ENCODE measurements at regions not wholly inside any gene's neighbourhood (a gene's known extent, or its start where the extent isn't known, plus 50 kb on each side); places are given as distances from the start of the nearest gene placed in this dataset.
"Not testable (repeated sequence)": the region's sequence is repeated elsewhere in the genome, so short reads cannot be mapped to it uniquely, and the experiment has no call there.

DNA sequence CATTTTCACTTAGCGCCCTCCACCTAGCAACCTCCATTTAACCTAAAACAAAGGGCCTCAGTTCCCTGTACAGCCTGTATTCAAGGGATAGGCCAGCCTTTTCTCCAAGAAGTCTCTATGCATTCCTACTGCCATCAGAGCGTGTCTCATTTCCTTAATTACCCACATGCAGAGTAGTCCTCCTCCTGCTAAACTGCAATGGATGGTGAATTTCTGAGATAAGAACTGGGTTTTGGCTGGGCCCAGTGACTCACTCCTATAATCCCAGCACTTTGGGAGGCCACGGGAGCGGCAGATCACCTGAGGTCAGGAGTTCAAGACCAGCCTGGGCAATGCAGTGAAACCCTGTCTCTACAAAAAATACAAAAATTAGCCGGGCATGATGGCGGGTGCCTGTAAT, 71.1 kb upstream of the GPR158 start:
- H3K27me3 Mint-ChIP-seq: peaks cover 4% of the 10 kb centered on the region

DNA sequence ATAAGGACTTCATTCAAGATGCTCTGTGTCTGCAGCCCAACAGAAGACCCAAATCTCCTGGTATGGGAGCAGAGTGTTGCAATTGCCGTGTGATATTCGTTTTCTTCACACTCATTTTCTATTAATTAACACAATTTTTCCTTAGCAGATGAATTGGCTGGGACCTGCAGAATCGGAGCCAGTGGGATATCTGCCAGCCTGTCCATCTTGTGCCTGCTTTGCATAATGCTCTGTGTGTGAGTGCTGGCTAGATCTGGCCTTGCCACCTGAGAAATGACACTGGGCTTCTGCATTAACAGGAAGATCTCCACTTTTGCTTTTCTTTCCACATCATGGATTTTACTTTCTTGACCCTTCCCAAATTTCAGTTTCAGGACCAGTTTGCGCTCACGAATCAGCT, 70.4 kb upstream of the GPR158 start:
- ChIA-PET POLR2A (no interaction called here), CTCF (no interaction called here)
- H3K27ac Mint-ChIP-seq: no peak overlapping the region
- peaks cover 4% of the 10 kb centered on the region for H3K27me3 Mint-ChIP-seq
- H3K36me3 Mint-ChIP-seq (ENCODE audit: low read depth): no peaks in the 10 kb centered on the region
- H3K4me3 Mint-ChIP-seq: no peak overlapping the region
- DNase-seq: no peak
- no peaks in the 10 kb centered on the region for H3K9me3 Mint-ChIP-seq
- no peaks in the 10 kb centered on the region for H3K4me1 Mint-ChIP-seq

More for the DNA sequence above, 71.1 kb upstream of the GPR158 start:
- no peaks in the 10 kb centered on the region for H3K36me3 Mint-ChIP-seq (ENCODE audit: low read depth)
- ChIA-PET POLR2A (no interaction called here), CTCF (no interaction called here)
- H3K4me3 Mint-ChIP-seq: no peak overlapping the region
- no peak for DNase-seq
- no peaks in the 10 kb centered on the region for H3K9me3 Mint-ChIP-seq
- H3K4me1 Mint-ChIP-seq: no peaks in the 10 kb centered on the region
- no peak overlapping the region for H3K27ac Mint-ChIP-seq

DNA sequence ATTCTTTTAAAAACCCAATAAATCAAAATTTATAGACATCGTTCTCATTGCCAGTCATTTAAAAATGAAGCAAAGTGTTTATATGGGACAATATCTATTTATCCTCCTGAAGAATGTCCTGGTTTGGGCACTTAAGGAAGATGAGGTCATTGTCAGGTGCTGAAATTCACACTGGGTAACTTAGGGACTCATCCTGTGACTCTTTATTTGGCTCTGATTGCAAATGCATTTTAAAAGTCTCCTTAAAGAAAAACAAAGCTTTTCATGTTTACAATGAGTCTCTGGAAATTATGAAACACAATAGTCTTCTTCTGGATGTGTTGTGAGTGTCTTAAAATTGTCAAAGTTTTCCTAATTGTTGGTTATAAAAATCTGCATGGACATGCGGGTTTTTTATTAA, 69.5 kb upstream of the GPR158 start:
- ChIA-PET CTCF (no interaction called here), POLR2A (no interaction called here)
- Mint-ChIP-seq H3K36me3 (ENCODE audit: low read depth) (no peaks in the 10 kb centered on the region), H3K27ac (no peak overlapping the region), H3K9me3 (no peaks in the 10 kb centered on the region), H3K27me3 (peaks cover 4% of the 10 kb centered on the region), H3K4me1 (no peaks in the 10 kb centered on the region), H3K4me3 (no peak overlapping the region)
- DNase-seq: no peak

DNA sequence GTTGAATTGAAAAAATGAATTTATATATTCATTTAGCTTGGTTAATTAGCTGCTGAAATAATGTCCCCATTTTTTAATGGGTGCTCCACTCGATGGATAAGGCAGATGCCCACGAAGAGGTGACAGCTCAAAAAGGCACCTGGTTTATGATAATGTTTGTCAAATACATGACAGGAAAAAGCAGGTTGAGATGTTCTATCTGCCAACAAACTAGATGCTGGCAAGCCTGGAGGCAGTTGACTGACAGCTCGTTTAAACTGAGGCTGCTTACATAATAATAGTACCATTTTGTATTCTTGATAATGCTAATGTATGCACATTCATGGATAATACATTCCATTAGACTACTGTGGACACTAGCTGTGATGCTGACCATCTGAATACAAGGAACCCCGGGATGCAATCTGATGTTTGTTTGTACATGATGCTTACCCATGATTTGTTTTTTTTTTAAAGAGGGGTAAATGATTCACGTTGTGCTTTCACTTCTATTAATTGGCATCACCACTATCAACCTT, 69.0 kb upstream of the GPR158 start:
- Mint-ChIP-seq H3K36me3 (ENCODE audit: low read depth) (no peaks in the 10 kb centered on the region), H3K27ac (no peak overlapping the region), H3K9me3 (no peaks in the 10 kb centered on the region), H3K4me3 (no peak overlapping the region), H3K4me1 (no peaks in the 10 kb centered on the region), H3K27me3 (peaks cover 4% of the 10 kb centered on the region)
- ChIA-PET CTCF (no interaction called here), POLR2A (no interaction called here)
- no peak for DNase-seq

DNA sequence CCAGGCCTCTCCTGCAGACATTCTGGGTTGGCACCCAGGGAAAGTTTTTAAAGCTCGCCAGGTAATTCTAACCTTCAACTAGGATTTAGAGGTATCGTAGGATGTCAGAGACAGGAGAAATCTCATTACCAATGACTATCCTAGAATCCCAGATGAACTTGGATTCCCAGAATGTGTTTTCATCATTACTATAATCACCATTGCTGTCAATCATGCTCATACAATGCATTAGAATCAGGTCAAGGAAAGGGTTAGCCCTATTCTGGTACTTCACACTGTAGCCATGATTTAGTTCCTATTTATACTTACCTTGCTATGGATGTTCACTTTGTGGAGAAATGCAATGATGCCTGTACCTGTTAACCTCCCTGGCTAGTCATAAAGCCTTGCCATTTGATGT, 67.0 kb upstream of the GPR158 start:
- no peak overlapping the region for H3K4me3 Mint-ChIP-seq
- ChIA-PET CTCF (no interaction called here), POLR2A (no interaction called here)
- no peak overlapping the region for H3K27ac Mint-ChIP-seq
- no peaks in the 10 kb centered on the region for H3K9me3 Mint-ChIP-seq
- H3K36me3 Mint-ChIP-seq (ENCODE audit: low read depth): no peaks in the 10 kb centered on the region
- no peak for DNase-seq
- H3K27me3 Mint-ChIP-seq: peaks cover 4% of the 10 kb centered on the region
- H3K4me1 Mint-ChIP-seq: no peaks in the 10 kb centered on the region

DNA sequence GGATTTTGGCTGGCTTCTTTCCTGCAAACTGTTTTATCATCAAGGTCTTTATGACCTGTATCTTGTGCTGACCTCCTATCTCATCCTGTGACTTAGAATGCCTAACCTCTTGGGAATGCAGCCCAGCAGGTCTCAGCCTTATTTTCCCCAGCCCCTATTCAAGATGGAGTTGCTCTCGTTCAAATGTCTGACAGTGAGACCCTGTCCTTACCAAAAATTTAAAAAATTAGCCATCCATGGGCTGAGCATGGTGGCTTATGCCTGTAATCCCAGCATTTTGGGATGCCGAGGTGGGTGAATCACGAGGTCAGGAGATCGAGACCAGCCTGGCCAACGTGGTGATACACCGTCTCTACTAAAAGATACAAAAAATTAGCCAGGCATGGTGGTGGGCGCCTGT, 64.9 kb upstream of the GPR158 start:
- H3K4me3 Mint-ChIP-seq; H3K4me1 Mint-ChIP-seq; H3K27ac Mint-ChIP-seq; DNase-seq; H3K36me3 Mint-ChIP-seq (ENCODE audit: low read depth); POLR2A ChIA-PET; H3K9me3 Mint-ChIP-seq; H3K27me3 Mint-ChIP-seq: not testable (repeated sequence)
- CTCF ChIA-PET: interaction anchor here (0.6 to 1.0 kb wide), 2 partner anchors 10 to 17 kb away, joined by 3 read pairs; no protein-coding TSS in a partner anchor

DNA sequence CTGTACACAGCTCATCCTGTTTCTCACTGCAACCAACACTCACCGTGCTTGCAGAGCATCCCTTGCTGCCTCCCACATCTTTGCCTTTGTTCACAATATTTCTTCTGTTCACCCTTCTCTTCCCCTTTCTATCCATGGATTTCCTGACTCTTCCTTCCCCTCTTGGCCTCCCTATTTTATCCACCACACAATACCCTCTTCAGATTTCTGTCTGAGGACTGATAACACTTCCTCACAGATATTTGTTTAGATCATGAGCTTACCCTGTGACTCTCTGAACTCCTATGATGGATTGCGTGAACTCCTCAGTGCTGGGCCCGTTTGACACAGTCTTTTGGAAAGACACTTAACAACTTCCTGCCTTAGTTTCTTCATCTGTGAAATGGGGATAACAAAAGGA, 62.8 kb upstream of the GPR158 start:
- CTCF ChIA-PET: interaction anchor here (0.7 to 2.3 kb wide), 4 partner anchors 17 to 323 kb away, joined by 3 to 8 read pairs (median 4); no protein-coding TSS in a partner anchor
- H3K9me3 Mint-ChIP-seq: no peaks in the 10 kb centered on the region

DNA sequence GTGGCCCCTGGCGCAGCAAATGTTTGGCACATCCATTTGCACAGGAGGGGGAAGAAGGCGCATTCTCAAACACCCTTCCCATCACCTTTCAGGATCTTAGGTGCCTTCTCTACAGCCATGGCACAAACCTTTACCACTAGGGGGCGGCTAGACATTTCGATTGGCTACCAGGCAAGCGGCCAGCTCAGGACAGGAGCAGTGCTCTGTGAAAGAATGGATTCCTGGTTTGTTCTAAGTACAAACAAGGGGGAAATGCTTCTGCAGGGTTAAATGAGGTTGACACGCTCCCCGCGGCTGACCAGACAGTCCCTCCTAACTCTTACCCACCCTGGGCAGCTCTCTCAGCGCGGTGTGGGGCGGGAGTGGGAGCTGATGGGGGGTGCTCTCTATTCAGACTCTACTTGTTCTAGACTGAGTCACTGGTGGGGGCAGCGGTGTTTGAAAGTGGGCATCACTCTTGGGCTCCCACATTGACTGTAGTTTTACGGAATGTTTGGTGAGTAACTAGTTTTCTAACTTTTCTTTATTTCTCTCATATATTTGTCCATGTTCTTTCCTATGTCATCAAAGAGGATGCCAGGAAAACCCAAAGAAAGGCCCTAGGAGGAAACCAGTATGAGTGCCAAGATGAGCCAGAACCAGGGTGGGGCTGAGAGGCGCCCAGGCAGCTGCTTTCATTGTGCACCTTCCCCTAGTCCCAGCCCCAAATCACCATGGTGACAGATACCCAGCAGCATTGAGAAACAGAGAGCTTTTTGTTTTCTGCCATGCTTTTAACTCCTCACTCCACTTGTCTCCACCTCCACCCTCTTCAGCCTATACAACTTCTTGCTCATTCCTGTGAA, 61.4 kb upstream of the GPR158 start:
- Mint-ChIP-seq H3K36me3 (ENCODE audit: low read depth) (no peaks in the 10 kb centered on the region), H3K4me3 (no peak overlapping the region), H3K27me3 (peaks cover 5% of the 10 kb centered on the region), H3K9me3 (no peaks in the 10 kb centered on the region), H3K4me1 (no peaks in the 10 kb centered on the region), H3K27ac (no peak overlapping the region)
- peak; percentile 39 for DNase-seq
- ChIA-PET POLR2A (no interaction called here), CTCF (interaction anchor here (0.5 to 2.3 kb wide), 7 partner anchors 15 to 491 kb away, joined by 3 to 8 read pairs (median 3); no protein-coding TSS in a partner anchor)

More for the DNA sequence above, 62.8 kb upstream of the GPR158 start:
- peaks cover 5% of the 10 kb centered on the region for H3K27me3 Mint-ChIP-seq
- no peaks in the 10 kb centered on the region for H3K36me3 Mint-ChIP-seq (ENCODE audit: low read depth)
- POLR2A ChIA-PET: no interaction called here
- H3K27ac Mint-ChIP-seq: no peak overlapping the region
- no peaks in the 10 kb centered on the region for H3K4me1 Mint-ChIP-seq
- H3K4me3 Mint-ChIP-seq: no peak overlapping the region
- DNase-seq: no peak

DNA sequence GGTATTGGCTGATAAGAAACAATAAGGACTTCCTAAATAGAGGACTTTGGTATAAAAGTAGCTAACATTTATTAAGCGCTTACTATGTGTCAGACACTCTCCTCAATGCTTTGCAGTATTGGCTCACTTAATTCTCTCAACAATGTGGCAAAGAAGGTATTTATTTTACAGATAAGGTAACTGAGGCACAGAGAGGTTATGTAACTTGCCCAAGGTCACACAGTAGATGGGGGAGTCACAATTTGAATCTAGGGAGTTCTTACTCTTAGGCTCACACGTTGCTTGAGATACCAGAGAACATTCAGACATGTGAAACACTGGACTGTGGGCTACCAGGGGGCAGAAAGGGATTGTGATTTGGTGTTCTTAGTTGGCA, 60.8 kb upstream of the GPR158 start:
- ChIA-PET CTCF (interaction anchor here (2.3 kb wide), 1 partner anchor 113 kb away, joined by 8 read pairs; no protein-coding TSS in a partner anchor), POLR2A (no interaction called here)
- Mint-ChIP-seq H3K4me3 (no peak overlapping the region), H3K4me1 (no peaks in the 10 kb centered on the region), H3K27me3 (peaks cover 5% of the 10 kb centered on the region), H3K36me3 (ENCODE audit: low read depth) (no peaks in the 10 kb centered on the region), H3K9me3 (no peaks in the 10 kb centered on the region), H3K27ac (no peak overlapping the region)
- no peak for DNase-seq

DNA sequence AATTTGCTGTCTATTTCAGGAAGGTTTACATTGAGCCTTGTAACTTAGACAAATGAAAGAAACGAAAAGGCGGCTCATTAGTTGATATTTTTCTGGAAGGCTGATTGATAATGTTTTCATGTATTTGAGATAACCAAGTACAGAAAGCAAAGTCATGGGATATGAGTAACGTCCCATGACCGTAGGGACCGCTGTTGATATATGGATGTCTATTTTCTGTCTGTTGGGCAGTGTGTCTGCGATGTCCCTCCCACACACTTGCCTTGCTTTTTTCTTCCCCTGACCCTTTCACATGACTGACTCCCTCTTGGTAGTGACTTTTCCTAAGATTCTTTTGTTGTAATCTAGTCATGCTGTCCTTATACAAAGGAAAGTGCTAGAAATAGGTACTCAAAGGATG, 57.0 kb upstream of the GPR158 start:
- no peak overlapping the region for H3K4me3 Mint-ChIP-seq
- H3K27ac Mint-ChIP-seq: no peak overlapping the region
- H3K9me3 Mint-ChIP-seq: no peaks in the 10 kb centered on the region
- no peak for DNase-seq
- H3K4me1 Mint-ChIP-seq: no peaks in the 10 kb centered on the region
- peaks cover 5% of the 10 kb centered on the region for H3K27me3 Mint-ChIP-seq
- CTCF ChIA-PET: no interaction called here
- POLR2A ChIA-PET: no interaction called here
- no peaks in the 10 kb centered on the region for H3K36me3 Mint-ChIP-seq (ENCODE audit: low read depth)

DNA sequence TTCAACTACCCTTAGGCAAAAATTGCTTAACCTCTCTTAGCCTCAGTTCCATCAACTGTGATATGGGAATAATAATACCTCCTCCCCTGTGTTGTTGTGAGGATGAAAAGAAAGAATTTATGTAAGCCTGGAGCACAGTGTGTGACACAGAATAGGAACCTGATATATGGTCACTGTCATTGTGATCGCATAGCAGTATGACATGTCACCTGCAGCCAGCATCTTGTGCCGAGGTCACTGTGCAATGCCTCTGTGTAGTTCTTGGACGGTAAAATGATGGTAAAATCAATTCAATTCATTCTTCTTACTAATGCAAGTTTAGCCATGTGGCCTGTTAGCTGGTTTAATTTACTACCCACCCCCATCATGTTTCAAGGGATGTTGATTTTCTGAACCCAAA, 54.6 kb upstream of the GPR158 start:
- Mint-ChIP-seq H3K36me3 (ENCODE audit: low read depth) (no peaks in the 10 kb centered on the region), H3K4me1 (no peaks in the 10 kb centered on the region), H3K4me3 (no peak overlapping the region), H3K27ac (no peak overlapping the region), H3K9me3 (no peaks in the 10 kb centered on the region), H3K27me3 (peaks cover 4% of the 10 kb centered on the region)
- POLR2A ChIA-PET: no interaction called here
- CTCF ChIA-PET: interaction anchor here (0.8 kb wide), 1 partner anchor 11 kb away, joined by 3 read pairs; no protein-coding TSS in a partner anchor
- DNase-seq: no peak

All from activated CD4-positive, alpha-beta memory T cell treated with anti-CD3 and anti-CD28 coated beads, Interleukin-2, amount 10 ng/mL, durations not matched to agents 7 days and 5 days (primary cell).